PC-9 (cell line): ENCODE measurements at regions not wholly inside any gene's neighbourhood (a gene's known extent, or its start where the extent isn't known, plus 50 kb on each side); places are given as distances from the start of the nearest gene placed in this dataset.

Experiments used
- CTCF ChIP-seq: fragments of 200-600 bp; sonication (generic); conservative IDR thresholded peaks from 2 replicates; pipeline ENCODE4 v1.6.1; 2017; ENCODE audit warnings: mixed run types, antibody characterized with exemption, mild to moderate bottlenecking, moderate library complexity
- EZH2 ChIP-seq: fragments of 200-600 bp; sonication (generic); IDR thresholded peaks from 2 replicates; pipeline ENCODE4 v1.8.0; 2017; ENCODE audit warnings: antibody characterized with exemption, low read depth

- no peak for TF ChIP-seq CTCF
- TF ChIP-seq EZH2, result no peak
These were observed 387.8 kb downstream of the IRS1 start for GRCh38 chr2:226411727-226412360.
